ENCODE measurements at regions not wholly inside any gene's neighbourhood (a gene's known extent, or its start where the extent isn't known, plus 50 kb on each side); places are given as distances from the start of the nearest gene placed in this dataset.

- TF ChIP-seq CTCF (IDR thresholded peaks at IDR 0.05), result no peak
- intact Hi-C loops (cut with DNase I), result no loop called here
- no peaks in the 10 kb centered on the region for H3K9me3 ChIP-seq
- DNase-seq, result peak in 1 of 2 donors; percentile 26
- no peaks in the 10 kb centered on the region for H3K36me3 ChIP-seq
- H3K27ac ChIP-seq, result peak overlapping the region; percentile 10 to 72 (median 49)
- no peaks in the 10 kb centered on the region for H3K27me3 ChIP-seq
- peaks cover 3 to 50% (median 17%) of the 10 kb centered on the region in 9 donors for H3K4me1 ChIP-seq
- H3K4me3 ChIP-seq, result no peak overlapping the region
- peak in 7 of 8 donors; percentile 56 to 88 (median 81) for ATAC-seq
- WGBS, 2 donors, result 12 to 15% methylated on average over 6 of the region's 6 CpGs
These were observed 485.9 kb upstream of the JAG1 start for GRCh38 chr20:11159728-11160127.

DNA sequence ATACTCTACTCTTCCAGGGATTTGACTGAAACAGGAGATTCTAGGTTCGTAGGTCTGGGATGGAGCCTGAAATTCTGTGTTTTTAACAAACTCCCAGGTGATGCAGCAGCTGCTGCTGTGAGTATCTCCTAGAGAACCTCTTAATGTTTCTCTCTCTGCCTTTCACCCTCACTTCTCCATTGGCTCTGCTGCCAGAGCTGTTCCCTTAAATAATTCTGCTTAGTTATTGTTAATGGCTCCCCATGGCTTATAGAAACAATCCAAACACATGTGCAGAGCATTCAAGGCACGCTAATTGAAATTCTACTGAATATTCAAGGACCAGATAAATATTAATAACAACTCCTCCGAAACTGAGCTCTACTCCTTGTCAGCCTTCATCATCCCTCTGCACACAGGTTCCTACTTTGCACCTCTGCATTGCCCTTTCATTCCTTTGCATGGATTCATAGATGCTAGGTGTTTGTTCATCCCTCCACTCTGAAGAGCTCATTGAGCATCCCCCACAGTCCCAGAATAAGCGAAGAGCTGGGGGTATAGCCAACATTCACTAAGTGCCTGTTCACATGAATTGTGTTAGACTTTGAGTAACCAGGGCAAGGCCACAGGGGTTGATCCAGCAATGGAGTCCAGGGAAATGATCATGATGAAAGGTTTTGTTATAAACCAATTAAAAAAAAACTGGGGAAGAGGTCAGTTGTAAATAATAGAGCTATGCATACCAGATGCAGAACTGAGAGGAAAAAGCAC lies 488.4 kb upstream of the JAG1 start:
- no peak overlapping the region for H3K4me3 ChIP-seq
- peaks cover 3 to 37% (median 16%) of the 10 kb centered on the region in 9 donors for H3K4me1 ChIP-seq
- 94 to 97% methylated on average over 4 of the region's 4 CpGs for WGBS, 2 donors
- no peak for ATAC-seq
- no peaks in the 10 kb centered on the region for H3K9me3 ChIP-seq
- DNase-seq, result no peak
- H3K27me3 ChIP-seq, result no peaks in the 10 kb centered on the region
- H3K36me3 ChIP-seq, result no peaks in the 10 kb centered on the region
- intact Hi-C loops (cut with DNase I), result no loop called here
- TF ChIP-seq CTCF (IDR thresholded peaks at IDR 0.05), result no peak
- no peak overlapping the region for H3K27ac ChIP-seq

DNA sequence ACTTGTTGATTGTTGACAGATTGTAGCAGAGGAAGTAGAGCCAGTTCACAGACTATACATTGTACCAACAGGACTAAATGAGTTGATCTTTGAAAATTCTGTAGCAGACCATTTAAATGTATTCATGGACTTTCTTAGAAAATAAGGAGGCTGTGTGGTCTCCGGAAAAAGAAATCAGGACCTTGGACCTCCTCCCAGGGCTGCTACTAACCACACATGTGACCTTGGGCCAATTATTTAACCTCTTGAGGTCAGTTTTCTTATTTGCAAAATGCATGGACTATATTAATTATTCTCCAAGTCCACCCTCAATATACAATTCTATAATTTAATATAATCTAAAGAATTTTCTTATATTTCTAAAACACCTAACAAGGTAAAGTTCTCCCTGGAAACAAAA lies 492.0 kb upstream of the JAG1 start:
- no peaks in the 10 kb centered on the region for H3K36me3 ChIP-seq
- H3K4me3 ChIP-seq, result no peak overlapping the region
- ATAC-seq (no peak), DNase-seq (no peak)
- H3K9me3 ChIP-seq, result no peaks in the 10 kb centered on the region
- WGBS, 2 donors, result 55 to 63% methylated on average over 1 of the region's 1 CpG
- H3K27me3 ChIP-seq, result no peaks in the 10 kb centered on the region
- intact Hi-C loops (cut with DNase I), result loop anchor here in 1 of 10 donors (1.0 kb wide), 1 partner anchor 29 kb away; no protein-coding TSS in a partner anchor
- TF ChIP-seq CTCF (IDR thresholded peaks at IDR 0.05), result no peak
- H3K27ac ChIP-seq, result no peak overlapping the region
- H3K4me1 ChIP-seq, result peaks cover 0 to 20% (median 9%) of the 10 kb centered on the region in 9 donors

GRCh38 chr20:11166712-11167111 lies 492.9 kb upstream of the JAG1 start:
- Histone ChIP-seq H3K27ac (no peak overlapping the region), H3K4me1 (peaks cover 0 to 24% (median 12%) of the 10 kb centered on the region in 9 donors), H3K27me3 (no peaks in the 10 kb centered on the region), H3K36me3 (no peaks in the 10 kb centered on the region), H3K9me3 (no peaks in the 10 kb centered on the region), H3K4me3 (no peak overlapping the region)
- intact Hi-C loops (cut with DNase I), result loop anchor here in 1 of 10 donors (1.0 kb wide), 1 partner anchor 28 kb away; no protein-coding TSS in a partner anchor
- 63 to 72% methylated on average over 2 of the region's 2 CpGs for WGBS, 2 donors
- TF ChIP-seq CTCF (IDR thresholded peaks at IDR 0.05), result no peak
- ATAC-seq (no peak), DNase-seq (no peak)
